B cell (primary cell): ENCODE measurements at regions not wholly inside any gene's neighbourhood (a gene's known extent, or its start where the extent isn't known, plus 50 kb on each side); places are given as distances from the start of the nearest gene placed in this dataset.

Source experiments
- EZH2 ChIP-seq: IDR thresholded peaks from 2 replicates; pipeline ENCODE4 v1.6.1; 2012; ENCODE audit warnings: borderline replicate concordance, low read depth, mild to moderate bottlenecking, moderate library complexity, low read length; ENCODE audit not compliant: insufficient read depth, poor library complexity, severe bottlenecking
- TF ChIP-seq, protein P1 (sequence below): fragments of 200-600 bp; IDR thresholded peaks from one replicate; pipeline ENCODE4 v1.8.0; 2022; ENCODE audit warnings: antibody characterized with exemption, mild to moderate bottlenecking

DNA sequence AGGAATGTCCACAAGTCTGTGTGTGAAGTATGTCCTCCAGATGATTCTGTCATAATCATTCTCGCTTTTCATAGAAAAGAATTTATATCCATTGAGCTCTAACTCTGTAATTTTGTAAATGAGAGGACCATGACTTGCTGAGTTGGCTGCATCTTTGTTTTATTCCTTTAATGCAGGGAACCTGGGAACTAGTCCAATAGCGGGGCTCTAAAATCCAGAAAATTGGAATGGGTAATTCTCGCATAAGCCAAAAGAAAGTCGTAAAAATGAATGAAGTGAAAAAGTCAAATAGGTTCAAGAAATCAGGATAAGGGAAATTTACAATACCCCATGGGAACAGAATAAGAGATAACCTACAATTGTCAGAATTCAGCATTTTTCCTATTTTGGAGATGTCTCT, 232.5 kb downstream of the RAB38 start:
- TF ChIP-seq, protein P1, sequence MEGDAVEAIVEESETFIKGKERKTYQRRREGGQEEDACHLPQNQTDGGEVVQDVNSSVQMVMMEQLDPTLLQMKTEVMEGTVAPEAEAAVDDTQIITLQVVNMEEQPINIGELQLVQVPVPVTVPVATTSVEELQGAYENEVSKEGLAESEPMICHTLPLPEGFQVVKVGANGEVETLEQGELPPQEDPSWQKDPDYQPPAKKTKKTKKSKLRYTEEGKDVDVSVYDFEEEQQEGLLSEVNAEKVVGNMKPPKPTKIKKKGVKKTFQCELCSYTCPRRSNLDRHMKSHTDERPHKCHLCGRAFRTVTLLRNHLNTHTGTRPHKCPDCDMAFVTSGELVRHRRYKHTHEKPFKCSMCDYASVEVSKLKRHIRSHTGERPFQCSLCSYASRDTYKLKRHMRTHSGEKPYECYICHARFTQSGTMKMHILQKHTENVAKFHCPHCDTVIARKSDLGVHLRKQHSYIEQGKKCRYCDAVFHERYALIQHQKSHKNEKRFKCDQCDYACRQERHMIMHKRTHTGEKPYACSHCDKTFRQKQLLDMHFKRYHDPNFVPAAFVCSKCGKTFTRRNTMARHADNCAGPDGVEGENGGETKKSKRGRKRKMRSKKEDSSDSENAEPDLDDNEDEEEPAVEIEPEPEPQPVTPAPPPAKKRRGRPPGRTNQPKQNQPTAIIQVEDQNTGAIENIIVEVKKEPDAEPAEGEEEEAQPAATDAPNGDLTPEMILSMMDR = no peak
- TF ChIP-seq EZH2 = no peak
